ENCODE measurements at regions not wholly inside any gene's neighbourhood (a gene's known extent, or its start where the extent isn't known, plus 50 kb on each side); places are given as distances from the start of the nearest gene placed in this dataset.

GRCh38 chr6:149138089-149138488, 179.4 kb upstream of the TAB2 start:
- Histone ChIP-seq H3K27ac (ENCODE audit: low read length) (no peak overlapping the region), H3K4me1 (ENCODE audit: low read length) (peaks cover 25% of the 10 kb centered on the region), H3K36me3 (replicated peaks; ENCODE audit: low read depth, low read length) (peaks cover 3% of the 10 kb centered on the region), H4K20me1 (ENCODE audit: insufficient read depth, low read length) (no peaks in the 10 kb centered on the region), H3K9me3 (ENCODE audit: insufficient read depth, low read length) (no peaks in the 10 kb centered on the region), H3K9ac (ENCODE audit: low read length) (no peak overlapping the region), H3K4me2 (ENCODE audit: low read length) (no peak overlapping the region), H3K79me2 (ENCODE audit: low read length) (no peaks in the 10 kb centered on the region), H3K4me3 (ENCODE audit: low read length) (no peak overlapping the region), H3K27me3 (ENCODE audit: low read depth, low read length) (no peaks in the 10 kb centered on the region), H2AFZ (ENCODE audit: low read depth, low read length) (no peak overlapping the region)
- no peak for TF ChIP-seq EZH2phosphoT487 (IDR thresholded peaks at IDR 0.05; ENCODE audit: low read depth)
- TF ChIP-seq CTCF (IDR thresholded peaks at IDR 0.05; ENCODE audit: low read depth, low read length), result no peak

GRCh38 chr6:149138699-149139294, 178.7 kb upstream of the TAB2 start:
- peaks cover 25% of the 10 kb centered on the region for H3K4me1 ChIP-seq (ENCODE audit: low read length)
- no peaks in the 10 kb centered on the region for H3K9me3 ChIP-seq (ENCODE audit: insufficient read depth, low read length)
- H3K36me3 ChIP-seq (replicated peaks; ENCODE audit: low read depth, low read length), result peaks cover 3% of the 10 kb centered on the region
- no peak overlapping the region for H3K4me2 ChIP-seq (ENCODE audit: low read length)
- no peak overlapping the region for H3K27ac ChIP-seq (ENCODE audit: low read length)
- H2AFZ ChIP-seq (ENCODE audit: low read depth, low read length), result no peak overlapping the region
- no peak overlapping the region for H3K9ac ChIP-seq (ENCODE audit: low read length)
- H3K79me2 ChIP-seq (ENCODE audit: low read length), result no peaks in the 10 kb centered on the region
- no peaks in the 10 kb centered on the region for H4K20me1 ChIP-seq (ENCODE audit: insufficient read depth, low read length)
- H3K27me3 ChIP-seq (ENCODE audit: low read depth, low read length), result no peaks in the 10 kb centered on the region
- TF ChIP-seq CTCF (IDR thresholded peaks at IDR 0.05; ENCODE audit: low read depth, low read length), result no peak
- no peak for TF ChIP-seq EZH2phosphoT487 (IDR thresholded peaks at IDR 0.05; ENCODE audit: low read depth)
- no peak overlapping the region for H3K4me3 ChIP-seq (ENCODE audit: low read length)

GRCh38 chr6:149139782-149140136, 177.8 kb upstream of the TAB2 start:
- Histone ChIP-seq H4K20me1 (ENCODE audit: insufficient read depth, low read length) (no peaks in the 10 kb centered on the region), H3K27ac (ENCODE audit: low read length) (peak overlapping the region; percentile 43; the same call in 1 of the 2 replicates), H3K79me2 (ENCODE audit: low read length) (no peaks in the 10 kb centered on the region), H3K9ac (ENCODE audit: low read length) (peak overlapping the region; percentile 42), H3K4me3 (ENCODE audit: low read length) (peak overlapping the region; percentile 63), H2AFZ (ENCODE audit: low read depth, low read length) (peak overlapping the region; percentile 97), H3K9me3 (ENCODE audit: insufficient read depth, low read length) (no peaks in the 10 kb centered on the region), H3K36me3 (replicated peaks; ENCODE audit: low read depth, low read length) (peaks cover 3% of the 10 kb centered on the region), H3K4me2 (ENCODE audit: low read length) (peak overlapping the region; percentile 88), H3K27me3 (ENCODE audit: low read depth, low read length) (no peaks in the 10 kb centered on the region), H3K4me1 (ENCODE audit: low read length) (peaks cover 25% of the 10 kb centered on the region)
- TF ChIP-seq EZH2phosphoT487 (IDR thresholded peaks at IDR 0.05; ENCODE audit: low read depth), result no peak
- no peak for TF ChIP-seq CTCF (IDR thresholded peaks at IDR 0.05; ENCODE audit: low read depth, low read length)

GRCh38 chr6:149140137-149140909, 177.2 kb upstream of the TAB2 start:
- H3K4me2 ChIP-seq (ENCODE audit: low read length), result peak overlapping the region; percentile 88
- H4K20me1 ChIP-seq (ENCODE audit: insufficient read depth, low read length), result no peaks in the 10 kb centered on the region
- peak overlapping the region; percentile 97 for H2AFZ ChIP-seq (ENCODE audit: low read depth, low read length)
- H3K36me3 ChIP-seq (replicated peaks; ENCODE audit: low read depth, low read length), result peaks cover 3% of the 10 kb centered on the region
- no peaks in the 10 kb centered on the region for H3K9me3 ChIP-seq (ENCODE audit: insufficient read depth, low read length)
- H3K27ac ChIP-seq (ENCODE audit: low read length), result peak overlapping the region; percentile 43
- peaks cover 19% of the 10 kb centered on the region for H3K4me1 ChIP-seq (ENCODE audit: low read length)
- TF ChIP-seq EZH2phosphoT487 (IDR thresholded peaks at IDR 0.05; ENCODE audit: low read depth), result no peak
- no peak for TF ChIP-seq CTCF (IDR thresholded peaks at IDR 0.05; ENCODE audit: low read depth, low read length)
- peak overlapping the region; percentile 63 for H3K4me3 ChIP-seq (ENCODE audit: low read length)
- no peaks in the 10 kb centered on the region for H3K79me2 ChIP-seq (ENCODE audit: low read length)
- peak overlapping the region; percentile 42 for H3K9ac ChIP-seq (ENCODE audit: low read length)
- H3K27me3 ChIP-seq (ENCODE audit: low read depth, low read length), result no peaks in the 10 kb centered on the region
